ENCODE measurements at regions not wholly inside any gene's neighbourhood (a gene's known extent, or its start where the extent isn't known, plus 50 kb on each side); places are given as distances from the start of the nearest gene placed in this dataset.

DNA sequence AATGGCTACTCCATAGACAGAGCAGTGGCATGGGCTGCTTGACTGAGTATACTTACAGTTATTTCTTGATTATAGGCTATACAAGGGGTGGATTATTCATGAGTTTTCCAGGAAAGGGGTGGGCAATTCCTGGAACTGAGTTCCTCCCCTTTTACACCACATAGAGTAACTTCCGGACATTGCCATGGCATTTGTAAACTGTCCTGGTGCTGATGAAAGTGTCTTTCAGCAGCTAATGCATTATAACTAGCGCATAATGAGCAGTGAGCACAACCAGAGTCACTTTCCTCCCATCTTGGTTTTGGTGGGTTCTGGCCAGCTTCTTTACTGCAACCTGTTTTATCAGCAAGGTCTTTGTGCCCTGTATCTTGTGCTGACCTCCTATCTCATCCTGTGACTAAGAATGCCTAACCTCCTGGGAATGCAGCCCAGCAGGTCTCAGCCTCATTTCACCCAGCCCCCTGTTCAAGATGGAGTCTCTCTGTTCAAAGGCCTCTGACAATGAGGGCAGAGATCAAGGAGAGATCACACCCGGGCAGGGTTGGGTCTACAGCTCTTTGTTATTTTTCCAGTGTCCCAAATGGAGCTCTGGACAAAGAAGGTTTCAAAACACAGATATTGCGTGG lies 468.4 kb upstream of the PRKX start:
- Mint-ChIP-seq H3K27ac (peak overlapping the region; percentile 10), H3K4me3 (no peak overlapping the region), H3K27me3 (ENCODE audit: low read depth) (no peaks in the 10 kb centered on the region), H3K36me3 (no peaks in the 10 kb centered on the region), H3K4me1 (peaks cover 20% of the 10 kb centered on the region), H3K9me3 (peaks cover 4% of the 10 kb centered on the region)
- no peak for DNase-seq (ENCODE audit: low spot score in 2 of 2, unreplicated experiment in 2 of 2)
- TF ChIP-seq, protein P1, sequence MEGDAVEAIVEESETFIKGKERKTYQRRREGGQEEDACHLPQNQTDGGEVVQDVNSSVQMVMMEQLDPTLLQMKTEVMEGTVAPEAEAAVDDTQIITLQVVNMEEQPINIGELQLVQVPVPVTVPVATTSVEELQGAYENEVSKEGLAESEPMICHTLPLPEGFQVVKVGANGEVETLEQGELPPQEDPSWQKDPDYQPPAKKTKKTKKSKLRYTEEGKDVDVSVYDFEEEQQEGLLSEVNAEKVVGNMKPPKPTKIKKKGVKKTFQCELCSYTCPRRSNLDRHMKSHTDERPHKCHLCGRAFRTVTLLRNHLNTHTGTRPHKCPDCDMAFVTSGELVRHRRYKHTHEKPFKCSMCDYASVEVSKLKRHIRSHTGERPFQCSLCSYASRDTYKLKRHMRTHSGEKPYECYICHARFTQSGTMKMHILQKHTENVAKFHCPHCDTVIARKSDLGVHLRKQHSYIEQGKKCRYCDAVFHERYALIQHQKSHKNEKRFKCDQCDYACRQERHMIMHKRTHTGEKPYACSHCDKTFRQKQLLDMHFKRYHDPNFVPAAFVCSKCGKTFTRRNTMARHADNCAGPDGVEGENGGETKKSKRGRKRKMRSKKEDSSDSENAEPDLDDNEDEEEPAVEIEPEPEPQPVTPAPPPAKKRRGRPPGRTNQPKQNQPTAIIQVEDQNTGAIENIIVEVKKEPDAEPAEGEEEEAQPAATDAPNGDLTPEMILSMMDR (IDR thresholded peaks at IDR 0.05; ENCODE audit: unreplicated experiment): no peak

DNA sequence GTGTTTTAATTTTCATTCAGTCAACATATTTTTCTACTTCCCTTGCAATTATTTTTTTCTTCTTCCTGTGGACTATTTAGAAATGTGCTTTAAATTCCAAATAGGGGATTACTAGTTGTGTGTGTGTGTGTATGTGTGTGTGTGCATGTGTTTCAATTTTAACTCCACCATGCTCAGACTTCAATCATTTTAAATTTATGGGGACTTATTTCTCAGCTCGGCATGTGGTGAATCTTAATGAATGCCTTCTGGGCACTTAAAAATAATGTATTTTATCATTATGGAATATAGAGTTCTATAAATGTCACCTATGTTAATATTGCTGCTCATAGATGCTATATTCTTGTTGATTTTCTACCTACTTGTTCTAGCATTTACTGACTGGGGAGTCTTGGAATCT lies 465.6 kb upstream of the PRKX start:
- TF ChIP-seq, protein P1 (IDR thresholded peaks at IDR 0.05; ENCODE audit: unreplicated experiment): no peak
- H3K4me1 Mint-ChIP-seq: peaks cover 17% of the 10 kb centered on the region
- H3K9me3 Mint-ChIP-seq: peaks cover 3% of the 10 kb centered on the region
- DNase-seq (ENCODE audit: low spot score in 2 of 2, unreplicated experiment in 2 of 2): no peak
- no peaks in the 10 kb centered on the region for H3K27me3 Mint-ChIP-seq (ENCODE audit: low read depth)
- no peak overlapping the region for H3K27ac Mint-ChIP-seq
- H3K36me3 Mint-ChIP-seq: no peaks in the 10 kb centered on the region
- no peak overlapping the region for H3K4me3 Mint-ChIP-seq

DNA sequence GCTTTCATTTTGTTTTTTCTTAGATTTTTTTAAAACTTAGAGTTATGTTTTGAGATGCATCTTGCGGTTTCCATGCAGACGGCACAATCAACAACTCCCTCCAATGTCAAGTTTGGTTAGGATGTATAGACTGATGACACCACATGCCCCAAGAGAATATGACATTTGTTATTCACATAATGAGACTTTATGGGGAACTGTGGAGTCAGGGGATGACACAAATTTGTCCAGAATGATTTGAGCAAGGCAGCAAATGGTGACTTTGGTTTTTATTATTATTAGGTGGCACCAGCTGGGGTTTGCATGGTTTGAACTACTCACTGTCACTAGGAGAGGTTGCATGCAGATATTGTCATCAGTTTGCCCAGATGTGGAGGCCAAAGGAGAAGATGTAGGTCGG lies 461.8 kb upstream of the PRKX start:
- no peak overlapping the region for H3K4me3 Mint-ChIP-seq
- DNase-seq (ENCODE audit: low spot score in 2 of 2, unreplicated experiment in 2 of 2): no peak
- H3K36me3 Mint-ChIP-seq: no peaks in the 10 kb centered on the region
- H3K27me3 Mint-ChIP-seq (ENCODE audit: low read depth): no peaks in the 10 kb centered on the region
- H3K27ac Mint-ChIP-seq: no peak overlapping the region
- TF ChIP-seq, protein P1 (IDR thresholded peaks at IDR 0.05; ENCODE audit: unreplicated experiment): no peak
- H3K4me1 Mint-ChIP-seq: peaks cover 6% of the 10 kb centered on the region
- H3K9me3 Mint-ChIP-seq: peaks cover 29% of the 10 kb centered on the region

DNA sequence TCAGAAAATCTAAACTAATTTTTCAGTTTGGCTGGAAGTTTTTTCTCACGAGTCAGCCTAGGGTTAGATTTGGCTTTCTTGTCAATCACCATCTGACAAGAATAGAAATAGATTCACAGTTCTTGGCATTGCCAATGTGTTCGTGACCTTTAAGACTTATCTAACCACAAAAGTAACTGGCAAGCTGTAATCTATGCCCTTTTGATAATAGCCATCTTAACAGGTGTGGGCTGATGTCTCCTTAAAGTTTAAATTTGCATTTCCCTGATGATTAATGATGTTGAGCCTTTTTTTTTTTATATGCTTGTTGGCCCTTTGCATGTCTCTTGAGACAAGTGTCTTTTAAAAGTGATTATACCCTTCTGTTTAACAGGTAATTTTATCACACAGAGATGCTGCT lies 460.3 kb upstream of the PRKX start:
- DNase-seq (ENCODE audit: low spot score in 2 of 2, unreplicated experiment in 2 of 2): no peak
- Mint-ChIP-seq H3K36me3 (no peaks in the 10 kb centered on the region), H3K27me3 (ENCODE audit: low read depth) (no peaks in the 10 kb centered on the region), H3K9me3 (peaks cover 32% of the 10 kb centered on the region), H3K27ac (no peak overlapping the region), H3K4me1 (no peaks in the 10 kb centered on the region), H3K4me3 (no peak overlapping the region)
- TF ChIP-seq, protein P1 (IDR thresholded peaks at IDR 0.05; ENCODE audit: unreplicated experiment): no peak

DNA sequence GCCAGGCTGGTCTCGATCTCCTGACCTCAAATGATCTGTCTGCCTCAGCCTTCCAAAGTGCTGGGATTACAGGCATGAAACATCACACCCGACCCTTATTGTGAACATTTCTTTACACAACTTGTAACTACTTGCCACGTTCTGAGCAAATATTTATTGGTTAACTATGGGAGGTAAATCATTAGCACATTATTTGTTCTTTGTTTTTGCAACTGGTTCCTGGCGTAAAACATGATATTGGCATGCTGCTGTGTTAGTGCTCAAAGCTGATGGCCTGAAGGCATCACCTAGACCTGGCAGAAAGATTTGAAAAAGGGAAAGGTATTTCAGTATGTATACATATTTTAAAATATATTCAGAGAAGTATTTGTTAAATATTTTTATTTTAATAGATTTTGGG lies 438.3 kb upstream of the PRKX start:
- Mint-ChIP-seq H3K4me3 (no peak overlapping the region), H3K9me3 (peaks cover 13% of the 10 kb centered on the region), H3K27ac (no peak overlapping the region), H3K27me3 (ENCODE audit: low read depth) (no peaks in the 10 kb centered on the region), H3K36me3 (no peaks in the 10 kb centered on the region), H3K4me1 (no peaks in the 10 kb centered on the region)
- TF ChIP-seq, protein P1 (IDR thresholded peaks at IDR 0.05; ENCODE audit: unreplicated experiment): no peak
- DNase-seq (ENCODE audit: low spot score in 2 of 2, unreplicated experiment in 2 of 2): no peak

DNA sequence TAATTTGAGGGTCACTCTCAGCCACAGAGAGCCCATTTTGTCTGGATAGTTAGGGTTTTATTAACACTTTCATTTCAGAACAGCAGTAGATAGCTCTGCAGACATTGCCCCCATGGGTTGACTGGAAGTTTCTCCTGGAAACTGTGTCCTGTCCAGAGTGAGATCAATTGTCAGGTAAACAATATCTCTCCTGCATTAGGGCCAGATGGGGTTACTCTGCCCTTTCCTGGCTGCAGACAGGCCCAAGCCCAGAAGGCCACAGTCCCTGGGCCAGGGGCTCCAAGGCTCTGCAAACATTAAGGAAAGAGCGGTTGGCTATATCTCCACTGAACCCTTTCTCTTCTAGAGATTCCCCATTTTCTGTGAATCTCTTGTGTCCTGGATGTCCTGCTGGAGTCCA lies 436.8 kb upstream of the PRKX start:
- Mint-ChIP-seq H3K9me3 (peaks cover 13% of the 10 kb centered on the region), H3K27ac (no peak overlapping the region), H3K4me1 (no peaks in the 10 kb centered on the region), H3K36me3 (no peaks in the 10 kb centered on the region), H3K4me3 (no peak overlapping the region), H3K27me3 (ENCODE audit: low read depth) (no peaks in the 10 kb centered on the region)
- no peak for DNase-seq (ENCODE audit: low spot score in 2 of 2, unreplicated experiment in 2 of 2)
- TF ChIP-seq, protein P1 (IDR thresholded peaks at IDR 0.05; ENCODE audit: unreplicated experiment): no peak
